ENCODE measurements at regions not wholly inside any gene's neighbourhood (a gene's known extent, or its start where the extent isn't known, plus 50 kb on each side); places are given as distances from the start of the nearest gene placed in this dataset.

GRCh38 chr2:174678395-174678794, 80.8 kb upstream of the WIPF1 start:
- TF ChIP-seq CTCF (conservative IDR thresholded peaks at IDR 0.05; ENCODE audit: low read length) (no peak), EZH2phosphoT487 (IDR thresholded peaks at IDR 0.05; ENCODE audit: borderline replicate concordance) (no peak)
